Caki2 (cell line): ENCODE measurements at regions not wholly inside any gene's neighbourhood (a gene's known extent, or its start where the extent isn't known, plus 50 kb on each side); places are given as distances from the start of the nearest gene placed in this dataset.
A peak's percentile ranks its signal among the peaks of the same experiment; 100 is the strongest.

Source experiments
- DNase-seq: peaks from one replicate; pipeline ENCODE4 v3.0.0-alpha.2; 2015; ENCODE audit warnings: low read depth
- in situ Hi-C: cut with HindIII; loops from 2 replicates; pipeline ENCODE4 v1.10.0; 2016; ENCODE audit warnings: low sequenced_read_pairs, low pct_unique_long_range_greater_than_20kb, mixed read lengths

DNA sequence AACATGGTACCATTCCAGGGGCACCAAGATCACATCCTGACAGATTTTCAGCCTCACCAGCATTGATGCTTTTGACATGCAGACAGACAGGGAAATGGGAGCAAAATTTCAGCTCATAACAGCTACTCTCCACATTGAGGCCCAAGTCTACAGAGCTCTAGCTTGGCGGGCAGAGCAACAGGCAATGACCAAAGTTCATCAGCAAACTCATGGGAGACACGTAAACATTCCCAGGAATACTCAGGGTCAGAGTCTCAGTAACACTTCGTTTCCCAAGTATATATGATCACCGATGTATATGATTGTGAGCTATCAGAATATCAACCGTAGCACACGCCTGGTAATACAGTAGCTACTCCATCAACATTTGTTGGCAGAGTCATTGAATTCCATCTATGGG is 59.2 kb upstream of the SLC24A5 start:
- in situ Hi-C loops: no loop called here

DNA sequence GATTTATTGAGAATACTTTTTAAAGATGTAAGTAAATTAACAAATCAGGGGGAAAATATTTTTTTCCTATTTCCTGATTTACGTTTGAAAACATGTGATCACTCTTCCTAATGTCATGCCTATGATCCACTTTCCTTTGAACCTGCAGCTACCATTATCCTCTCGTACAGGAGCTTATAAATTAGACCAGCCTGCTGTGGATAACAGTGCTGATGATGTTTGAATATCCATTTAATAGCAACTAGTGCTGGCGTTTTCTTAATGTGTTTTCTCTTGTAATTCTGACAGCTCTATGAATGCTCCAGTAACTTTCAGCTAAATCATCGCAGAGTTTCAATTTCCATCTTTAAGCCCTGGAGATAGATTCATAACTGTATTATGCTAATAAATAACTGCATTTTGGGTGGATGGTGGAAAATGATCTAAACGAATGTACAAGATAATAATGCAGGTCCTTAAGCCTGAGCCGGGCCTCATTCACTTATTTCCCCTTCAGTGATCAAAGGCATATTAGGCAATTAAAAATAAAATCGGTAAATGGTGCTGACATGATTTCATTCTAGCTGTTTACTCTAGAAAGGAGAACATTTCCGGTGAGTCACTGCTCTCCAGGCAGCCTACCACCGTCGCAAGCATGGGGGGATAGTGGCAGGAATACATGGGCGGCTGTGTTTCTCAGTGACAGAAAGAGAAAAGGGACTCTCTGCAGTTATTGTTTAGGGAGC is 58.5 kb upstream of the SLC24A5 start:
- DNase-seq: peak; percentile 2
- in situ Hi-C loops: no loop called here

More for the DNA sequence above, 59.2 kb upstream of the SLC24A5 start:
- DNase-seq: no peak

DNA sequence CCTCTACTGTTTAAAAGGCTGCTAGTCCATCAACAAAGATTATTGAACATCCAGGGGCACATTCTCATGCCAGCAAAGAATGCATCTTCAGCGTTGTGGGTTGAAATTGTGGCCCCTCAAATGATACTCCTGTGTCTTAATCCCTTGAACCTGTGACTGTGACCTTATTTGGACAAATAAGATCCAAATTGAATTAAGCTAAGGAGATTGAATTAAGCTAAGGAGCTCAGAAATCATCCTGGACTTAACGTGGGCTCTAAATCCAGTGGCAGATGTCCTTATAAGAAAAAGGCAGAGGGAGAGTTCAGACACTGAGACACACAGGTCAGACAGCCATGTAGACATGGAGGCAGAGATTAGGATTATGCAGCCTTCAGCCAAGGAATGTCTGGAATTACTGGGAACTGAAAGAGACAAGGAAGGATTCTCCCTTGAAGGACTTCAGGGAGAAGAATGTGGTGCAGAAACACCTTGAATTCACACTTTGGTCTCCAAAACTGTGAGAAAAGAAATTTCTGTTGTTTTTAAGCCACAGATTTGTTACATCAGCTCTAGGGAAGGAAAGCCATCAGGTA is 57.3 kb upstream of the SLC24A5 start:
- in situ Hi-C loops: no loop called here
- no peak for DNase-seq

DNA sequence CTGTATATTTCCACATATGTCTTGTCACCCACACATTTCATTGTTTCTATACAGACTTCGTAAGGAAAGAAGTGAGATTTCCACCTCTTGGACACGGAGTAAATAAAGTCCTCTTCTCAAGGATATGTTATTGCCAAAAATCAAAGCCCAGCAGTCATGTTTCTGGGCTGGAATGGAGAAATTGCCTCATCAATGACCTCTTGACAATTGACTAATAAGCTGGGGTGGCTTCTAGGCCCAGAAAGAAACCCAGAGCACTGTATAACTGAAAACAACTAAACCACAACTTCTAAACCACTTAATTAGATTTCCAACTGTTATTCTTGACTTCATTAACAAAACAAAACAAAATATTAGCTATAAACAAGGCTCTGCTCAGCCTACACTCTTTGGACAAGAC is 56.4 kb upstream of the SLC24A5 start:
- DNase-seq: no peak
- in situ Hi-C loops: no loop called here

DNA sequence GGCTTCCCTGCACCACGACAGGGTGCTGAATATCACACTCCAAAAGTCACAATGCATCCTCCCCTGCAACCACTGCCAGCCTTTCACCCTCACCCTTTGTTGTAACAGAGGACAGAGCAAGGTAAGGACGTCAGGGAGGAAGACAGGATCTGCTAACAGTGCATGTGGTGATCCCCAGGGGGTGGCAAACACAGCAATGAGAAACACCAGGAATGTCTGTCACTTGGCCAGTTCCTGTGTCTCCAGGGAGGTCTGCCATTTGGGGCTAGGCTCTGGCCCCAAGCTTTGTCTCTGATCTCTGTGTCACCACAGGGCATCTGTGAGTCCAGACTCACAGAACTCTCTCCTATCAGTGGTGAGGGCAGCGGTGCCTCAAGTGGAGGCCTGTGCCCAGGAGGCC is 54.3 kb upstream of the SLC24A5 start:
- no peak for DNase-seq
- in situ Hi-C loops: no loop called here
